ENCODE measurements at regions not wholly inside any gene's neighbourhood (a gene's known extent, or its start where the extent isn't known, plus 50 kb on each side); places are given as distances from the start of the nearest gene placed in this dataset.

GRCh38 chr1:239764546-239764945 lies 327.1 kb upstream of the FMN2 start:
- no peak for TF ChIP-seq CTCF (IDR thresholded peaks at IDR 0.05; ENCODE audit: low read depth, low read length)
- TF ChIP-seq POLR2A (IDR thresholded peaks at IDR 0.05; ENCODE audit: extremely low read depth, insufficient read length), result no peak
